ENCODE measurements at regions not wholly inside any gene's neighbourhood (a gene's known extent, or its start where the extent isn't known, plus 50 kb on each side); places are given as distances from the start of the nearest gene placed in this dataset.

DNA sequence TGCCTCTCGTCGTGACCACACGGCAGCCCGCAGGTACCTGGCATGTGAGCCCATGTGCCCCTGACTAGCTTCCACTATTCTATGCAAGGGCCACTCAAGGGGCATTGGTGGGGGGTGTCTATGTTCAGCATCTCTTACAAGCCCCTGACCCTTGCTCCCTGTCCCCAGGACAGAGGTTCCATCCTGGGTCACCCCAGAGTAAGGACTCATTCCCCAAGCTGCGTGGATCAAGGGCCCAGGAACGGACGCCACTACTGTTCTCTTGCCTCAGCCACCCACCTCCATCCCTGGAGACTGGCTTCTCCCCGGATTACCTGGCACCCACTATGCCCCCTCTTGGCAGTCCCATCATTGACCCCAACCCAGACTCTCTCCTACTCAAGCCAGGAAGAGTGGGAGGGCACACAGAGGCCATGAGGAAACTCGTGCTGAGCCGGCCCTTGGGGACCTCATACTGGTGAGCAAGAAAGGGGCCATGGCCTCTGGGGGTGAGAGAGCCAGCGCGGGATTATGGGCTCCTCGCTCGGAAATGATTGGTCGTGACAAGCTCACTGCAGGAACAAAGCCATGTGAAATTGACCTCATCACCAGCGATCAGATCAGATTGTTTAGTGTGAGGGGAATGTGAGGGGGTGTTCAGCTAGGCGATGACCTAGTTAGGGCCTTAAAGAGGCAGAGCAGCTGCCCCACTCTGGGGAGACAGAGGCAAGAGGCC lies 50.1 kb upstream of the PJA1 start:
- TF ChIP-seq POLR2AphosphoS5 (IDR thresholded peaks at IDR 0.05), result no peak
- TF ChIP-seq CTCF (IDR thresholded peaks at IDR 0.05), result no peak
- no peak for TF ChIP-seq POLR2A (IDR thresholded peaks at IDR 0.05)
- TF ChIP-seq EP300 (IDR thresholded peaks at IDR 0.05), result no peak

All from upper lobe of left lung (tissue), 4 donors.